Mesothelial cell of epicardium (in vitro differentiated cells): ENCODE measurements at regions not wholly inside any gene's neighbourhood (a gene's known extent, or its start where the extent isn't known, plus 50 kb on each side); places are given as distances from the start of the nearest gene placed in this dataset.

ENCODE experiments used
- DNase-seq, 2 experiments: peaks; one replicate each; pipeline ENCODE4 v3.0.0; 2021; ENCODE audit warnings: low spot score in 2 of 2; ENCODE audit not compliant: unreplicated experiment in 2 of 2
- H3K27ac Mint-ChIP-seq: 2 replicates; pipeline ENCODE4 v1.8.0; 2021; ENCODE audit warnings: mixed read lengths
- H3K27me3 Mint-ChIP-seq: 2 replicates; pipeline ENCODE4 v1.8.0; 2021; ENCODE audit warnings: low read depth, mixed read lengths
- H3K36me3 Mint-ChIP-seq: 2 replicates; pipeline ENCODE4 v1.8.0; 2021; ENCODE audit warnings: mixed read lengths
- H3K4me1 Mint-ChIP-seq: 2 replicates; pipeline ENCODE4 v1.8.0; 2021; ENCODE audit warnings: mixed read lengths
- H3K4me3 Mint-ChIP-seq: 2 replicates; pipeline ENCODE4 v1.8.0; 2021; ENCODE audit warnings: mild to moderate bottlenecking, moderate library complexity, mixed read lengths
- H3K9me3 Mint-ChIP-seq: 2 replicates; pipeline ENCODE4 v1.8.0; 2021; ENCODE audit warnings: mixed read lengths
- TF ChIP-seq, protein P1 (sequence below): fragments of 200-600 bp; sonication (generic); IDR thresholded peaks from one replicate; pipeline ENCODE4 v1.5.0; 2021; ENCODE audit warnings: antibody characterized with exemption; ENCODE audit not compliant: unreplicated experiment

DNA sequence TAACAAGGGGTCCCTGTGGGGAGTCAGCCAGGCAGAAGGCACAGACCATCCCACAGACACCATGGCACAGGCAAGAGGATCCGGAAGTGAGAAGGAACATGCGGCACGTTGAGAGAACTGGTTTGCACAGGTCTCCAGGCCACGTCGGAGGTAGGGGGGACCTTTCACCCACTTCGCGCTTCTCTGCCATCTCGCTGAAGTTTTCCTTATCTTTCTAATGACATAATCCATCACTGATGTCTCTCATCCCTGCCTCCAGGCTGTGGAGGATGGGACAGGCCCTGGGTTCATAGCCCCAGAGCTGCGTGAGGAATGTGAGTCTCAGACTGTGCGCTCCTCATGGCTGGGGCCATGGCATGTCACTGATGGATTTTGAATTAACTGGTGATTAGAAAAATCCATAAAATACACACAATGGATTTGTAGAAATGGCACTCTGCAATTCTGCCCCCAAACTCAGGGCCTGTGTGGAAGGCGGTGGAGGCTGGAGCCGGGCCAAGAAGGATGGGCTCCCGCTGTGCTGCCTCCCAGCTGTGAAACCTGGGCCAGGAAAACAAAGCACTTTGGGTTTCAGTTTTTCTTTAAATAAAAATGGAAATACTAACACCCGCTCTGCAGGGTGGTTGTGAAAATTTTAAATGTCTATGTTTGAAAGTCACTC lies 113.3 kb upstream of the ALKAL2 start:
- DNase-seq = peak; percentile 45 to 78
- TF ChIP-seq, protein P1, sequence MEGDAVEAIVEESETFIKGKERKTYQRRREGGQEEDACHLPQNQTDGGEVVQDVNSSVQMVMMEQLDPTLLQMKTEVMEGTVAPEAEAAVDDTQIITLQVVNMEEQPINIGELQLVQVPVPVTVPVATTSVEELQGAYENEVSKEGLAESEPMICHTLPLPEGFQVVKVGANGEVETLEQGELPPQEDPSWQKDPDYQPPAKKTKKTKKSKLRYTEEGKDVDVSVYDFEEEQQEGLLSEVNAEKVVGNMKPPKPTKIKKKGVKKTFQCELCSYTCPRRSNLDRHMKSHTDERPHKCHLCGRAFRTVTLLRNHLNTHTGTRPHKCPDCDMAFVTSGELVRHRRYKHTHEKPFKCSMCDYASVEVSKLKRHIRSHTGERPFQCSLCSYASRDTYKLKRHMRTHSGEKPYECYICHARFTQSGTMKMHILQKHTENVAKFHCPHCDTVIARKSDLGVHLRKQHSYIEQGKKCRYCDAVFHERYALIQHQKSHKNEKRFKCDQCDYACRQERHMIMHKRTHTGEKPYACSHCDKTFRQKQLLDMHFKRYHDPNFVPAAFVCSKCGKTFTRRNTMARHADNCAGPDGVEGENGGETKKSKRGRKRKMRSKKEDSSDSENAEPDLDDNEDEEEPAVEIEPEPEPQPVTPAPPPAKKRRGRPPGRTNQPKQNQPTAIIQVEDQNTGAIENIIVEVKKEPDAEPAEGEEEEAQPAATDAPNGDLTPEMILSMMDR = no peak
- no peaks in the 10 kb centered on the region for H3K36me3 Mint-ChIP-seq
- peaks cover 24% of the 10 kb centered on the region for H3K4me1 Mint-ChIP-seq
- peak overlapping the region; percentile 85 for H3K27ac Mint-ChIP-seq
- H3K9me3 Mint-ChIP-seq = peaks cover 11% of the 10 kb centered on the region
- peaks cover 18% of the 10 kb centered on the region for H3K27me3 Mint-ChIP-seq
- H3K4me3 Mint-ChIP-seq = no peak overlapping the region

DNA sequence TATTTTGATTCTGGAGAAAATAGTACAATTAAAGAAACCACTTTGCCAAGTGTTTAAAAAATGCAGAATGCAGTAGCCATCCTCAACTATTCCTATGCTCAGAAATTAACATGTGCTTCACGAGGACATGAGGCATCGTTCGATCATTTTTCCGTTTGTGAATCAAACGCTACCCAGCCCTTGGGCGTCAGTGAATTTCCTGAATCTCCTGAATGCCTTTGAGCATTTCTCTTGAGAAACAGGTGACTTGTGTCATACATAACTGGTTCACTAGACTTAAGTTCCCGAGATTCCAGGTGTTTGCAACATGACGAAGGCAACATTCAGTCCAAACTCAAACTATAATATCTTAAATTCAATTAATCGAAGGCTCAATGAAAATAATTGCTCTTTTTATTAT lies 110.0 kb upstream of the ALKAL2 start:
- Mint-ChIP-seq H3K27me3 (peaks cover 15% of the 10 kb centered on the region), H3K27ac (no peak overlapping the region), H3K4me1 (peaks cover 33% of the 10 kb centered on the region), H3K9me3 (no peaks in the 10 kb centered on the region), H3K36me3 (no peaks in the 10 kb centered on the region), H3K4me3 (no peak overlapping the region)
- TF ChIP-seq, protein P1 = no peak
- DNase-seq = no peak

DNA sequence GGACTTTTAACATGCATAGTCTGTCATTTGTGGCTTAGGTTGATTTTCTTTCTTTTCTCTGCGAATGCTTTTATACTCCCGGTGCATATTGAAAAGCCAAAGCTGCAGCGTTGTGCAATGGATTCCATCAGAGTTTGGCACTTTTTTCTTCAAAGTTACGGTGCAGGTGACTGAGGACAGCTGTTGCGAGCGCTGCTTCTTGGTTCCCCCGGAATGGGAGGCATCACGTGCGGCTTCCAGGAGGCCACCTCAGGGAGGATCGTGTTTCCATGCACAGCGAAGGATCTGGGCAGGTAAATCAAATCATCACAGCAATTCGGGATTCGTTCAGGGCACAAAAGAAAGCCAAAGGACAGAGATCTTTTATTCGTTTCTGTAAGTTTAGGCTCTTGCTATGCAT lies 109.6 kb upstream of the ALKAL2 start:
- H3K27ac Mint-ChIP-seq = no peak overlapping the region
- TF ChIP-seq, protein P1 = no peak
- H3K36me3 Mint-ChIP-seq = no peaks in the 10 kb centered on the region
- no peaks in the 10 kb centered on the region for H3K9me3 Mint-ChIP-seq
- peaks cover 19% of the 10 kb centered on the region for H3K27me3 Mint-ChIP-seq
- no peak overlapping the region for H3K4me3 Mint-ChIP-seq
- peaks cover 30% of the 10 kb centered on the region for H3K4me1 Mint-ChIP-seq
- DNase-seq = no peak

DNA sequence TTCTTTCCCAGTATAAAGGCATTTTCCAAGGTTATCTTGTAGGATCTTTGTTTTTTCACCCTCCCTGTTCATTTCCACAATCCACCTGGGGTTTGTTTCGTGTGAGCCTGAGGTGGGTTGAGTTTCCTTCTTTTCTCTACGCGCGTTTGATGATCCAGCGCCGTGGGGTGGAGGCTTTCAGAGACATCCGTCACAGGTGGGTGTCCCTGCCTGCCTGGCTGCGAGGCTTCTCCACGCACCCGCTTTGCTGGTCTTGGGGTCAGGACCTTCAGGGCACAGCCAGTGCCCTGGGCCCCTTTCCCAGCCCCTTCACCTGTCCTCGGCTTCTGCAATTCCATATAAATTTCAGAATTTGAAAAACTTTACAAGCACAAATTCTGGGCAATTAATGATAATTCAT lies 109.0 kb upstream of the ALKAL2 start:
- H3K36me3 Mint-ChIP-seq = no peaks in the 10 kb centered on the region
- DNase-seq = no peak
- TF ChIP-seq, protein P1 = no peak
- peaks cover 25% of the 10 kb centered on the region for H3K4me1 Mint-ChIP-seq
- no peak overlapping the region for H3K4me3 Mint-ChIP-seq
- no peak overlapping the region for H3K27ac Mint-ChIP-seq
- no peaks in the 10 kb centered on the region for H3K9me3 Mint-ChIP-seq
- H3K27me3 Mint-ChIP-seq = peaks cover 25% of the 10 kb centered on the region

DNA sequence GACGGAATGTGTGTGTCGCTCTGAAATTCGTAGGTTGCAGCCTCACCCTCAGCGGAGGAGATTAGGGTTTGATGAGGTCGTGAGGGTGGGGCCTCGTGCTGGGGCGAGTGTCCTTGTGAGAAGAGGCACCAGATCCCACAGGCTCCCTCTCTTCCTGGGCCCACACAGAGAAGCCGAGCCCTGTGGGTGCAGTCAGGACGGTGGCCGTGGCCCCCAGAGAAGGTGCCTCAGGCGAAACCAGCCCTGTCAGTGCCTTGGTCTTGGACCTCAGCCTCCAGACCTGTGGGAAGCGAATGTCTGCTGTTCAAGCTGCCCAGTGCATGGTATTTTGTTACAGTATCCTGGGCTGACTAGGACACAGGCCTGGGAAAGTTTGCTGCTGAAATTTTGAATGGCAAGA lies 108.0 kb upstream of the ALKAL2 start:
- TF ChIP-seq, protein P1 = no peak
- H3K9me3 Mint-ChIP-seq = no peaks in the 10 kb centered on the region
- no peak for DNase-seq
- H3K4me1 Mint-ChIP-seq = peaks cover 19% of the 10 kb centered on the region
- no peak overlapping the region for H3K4me3 Mint-ChIP-seq
- no peaks in the 10 kb centered on the region for H3K36me3 Mint-ChIP-seq
- peaks cover 33% of the 10 kb centered on the region for H3K27me3 Mint-ChIP-seq
- H3K27ac Mint-ChIP-seq = no peak overlapping the region
